ENCODE measurements at regions not wholly inside any gene's neighbourhood (a gene's known extent, or its start where the extent isn't known, plus 50 kb on each side); places are given as distances from the start of the nearest gene placed in this dataset.

DNA sequence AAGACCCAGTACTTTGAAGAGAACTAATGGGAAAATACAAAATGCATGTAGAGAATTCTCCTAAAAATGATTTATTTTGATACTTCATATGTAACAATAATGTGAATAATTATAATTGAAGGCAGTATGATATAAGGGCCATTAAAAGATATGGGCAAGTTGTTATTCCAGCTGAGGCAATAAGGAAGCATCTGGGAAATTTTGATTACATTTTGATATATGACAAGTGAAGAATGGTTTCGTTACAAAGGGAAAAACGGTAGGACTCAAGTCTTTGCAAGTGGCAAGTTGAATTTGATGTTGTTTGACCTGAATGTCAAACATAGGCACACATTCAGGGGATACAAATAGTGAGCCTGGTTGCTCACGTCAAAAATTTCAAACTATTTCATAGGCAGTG lies 137.9 kb upstream of the TP63 start:
- Histone ChIP-seq H3K27ac (no peak overlapping the region), H3K27me3 (ENCODE audit: low read depth) (no peaks in the 10 kb centered on the region), H3K4me1 (no peaks in the 10 kb centered on the region), H3K4me3 (no peak overlapping the region), H3K9me3 (no peaks in the 10 kb centered on the region), H3K36me3 (no peaks in the 10 kb centered on the region)
- DNase-seq, result no peak
- intact Hi-C loops (cut with DNase I), result no loop called here
- ATAC-seq, result no peak
- TF ChIP-seq, protein P1, sequence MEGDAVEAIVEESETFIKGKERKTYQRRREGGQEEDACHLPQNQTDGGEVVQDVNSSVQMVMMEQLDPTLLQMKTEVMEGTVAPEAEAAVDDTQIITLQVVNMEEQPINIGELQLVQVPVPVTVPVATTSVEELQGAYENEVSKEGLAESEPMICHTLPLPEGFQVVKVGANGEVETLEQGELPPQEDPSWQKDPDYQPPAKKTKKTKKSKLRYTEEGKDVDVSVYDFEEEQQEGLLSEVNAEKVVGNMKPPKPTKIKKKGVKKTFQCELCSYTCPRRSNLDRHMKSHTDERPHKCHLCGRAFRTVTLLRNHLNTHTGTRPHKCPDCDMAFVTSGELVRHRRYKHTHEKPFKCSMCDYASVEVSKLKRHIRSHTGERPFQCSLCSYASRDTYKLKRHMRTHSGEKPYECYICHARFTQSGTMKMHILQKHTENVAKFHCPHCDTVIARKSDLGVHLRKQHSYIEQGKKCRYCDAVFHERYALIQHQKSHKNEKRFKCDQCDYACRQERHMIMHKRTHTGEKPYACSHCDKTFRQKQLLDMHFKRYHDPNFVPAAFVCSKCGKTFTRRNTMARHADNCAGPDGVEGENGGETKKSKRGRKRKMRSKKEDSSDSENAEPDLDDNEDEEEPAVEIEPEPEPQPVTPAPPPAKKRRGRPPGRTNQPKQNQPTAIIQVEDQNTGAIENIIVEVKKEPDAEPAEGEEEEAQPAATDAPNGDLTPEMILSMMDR (IDR thresholded peaks at IDR 0.05), result no peak

GRCh38 chr3:189494632-189495031 lies 136.6 kb upstream of the TP63 start:
- intact Hi-C loops (cut with DNase I), result no loop called here
- Histone ChIP-seq H3K36me3 (no peaks in the 10 kb centered on the region), H3K27ac (no peak overlapping the region), H3K4me3 (no peak overlapping the region), H3K4me1 (no peaks in the 10 kb centered on the region), H3K27me3 (ENCODE audit: low read depth) (no peaks in the 10 kb centered on the region), H3K9me3 (no peaks in the 10 kb centered on the region)
- TF ChIP-seq, protein P1 (IDR thresholded peaks at IDR 0.05), result no peak
- ATAC-seq, result no peak
- DNase-seq, result no peak

DNA sequence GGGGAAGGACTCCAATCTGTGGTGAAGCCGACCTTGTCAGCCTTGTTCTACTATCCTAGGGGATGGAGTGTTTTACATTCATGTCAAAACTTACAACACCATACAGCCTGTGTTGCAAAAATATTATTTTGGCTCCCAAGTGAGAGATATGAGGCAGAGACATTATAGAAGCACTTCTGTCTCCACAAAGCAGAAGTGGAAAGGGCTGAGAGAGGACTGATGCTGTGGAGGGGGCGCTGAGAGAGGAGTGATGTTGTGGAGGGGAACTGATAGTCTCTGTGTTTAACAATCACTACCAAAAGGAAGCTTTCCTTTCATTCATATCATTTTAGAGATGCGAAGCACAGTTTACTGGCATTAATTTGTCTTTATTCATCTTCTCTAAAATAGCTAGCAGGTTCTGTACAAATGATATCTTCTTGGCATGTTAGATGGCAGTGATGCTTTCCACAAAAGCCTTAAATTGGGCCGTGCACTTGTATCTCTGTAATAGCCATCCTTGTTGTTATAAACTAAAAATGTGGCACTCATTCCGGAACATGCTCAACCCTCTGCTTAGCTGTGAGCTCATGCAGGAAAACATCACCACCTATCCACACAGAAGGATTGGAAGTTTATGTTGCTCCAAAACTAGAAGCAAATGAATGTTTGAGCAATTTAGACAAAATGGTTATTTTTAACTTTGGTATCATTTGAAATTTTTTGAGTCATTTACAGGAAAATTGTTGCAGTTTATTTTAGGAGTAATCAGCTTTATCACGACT lies 134.6 kb upstream of the TP63 start:
- DNase-seq (no peak), ATAC-seq (no peak)
- Histone ChIP-seq H3K36me3 (no peaks in the 10 kb centered on the region), H3K9me3 (no peaks in the 10 kb centered on the region), H3K4me1 (no peaks in the 10 kb centered on the region), H3K4me3 (no peak overlapping the region), H3K27me3 (ENCODE audit: low read depth) (no peaks in the 10 kb centered on the region), H3K27ac (no peak overlapping the region)
- TF ChIP-seq, protein P1 (IDR thresholded peaks at IDR 0.05), result no peak
- intact Hi-C loops (cut with DNase I), result no loop called here

DNA sequence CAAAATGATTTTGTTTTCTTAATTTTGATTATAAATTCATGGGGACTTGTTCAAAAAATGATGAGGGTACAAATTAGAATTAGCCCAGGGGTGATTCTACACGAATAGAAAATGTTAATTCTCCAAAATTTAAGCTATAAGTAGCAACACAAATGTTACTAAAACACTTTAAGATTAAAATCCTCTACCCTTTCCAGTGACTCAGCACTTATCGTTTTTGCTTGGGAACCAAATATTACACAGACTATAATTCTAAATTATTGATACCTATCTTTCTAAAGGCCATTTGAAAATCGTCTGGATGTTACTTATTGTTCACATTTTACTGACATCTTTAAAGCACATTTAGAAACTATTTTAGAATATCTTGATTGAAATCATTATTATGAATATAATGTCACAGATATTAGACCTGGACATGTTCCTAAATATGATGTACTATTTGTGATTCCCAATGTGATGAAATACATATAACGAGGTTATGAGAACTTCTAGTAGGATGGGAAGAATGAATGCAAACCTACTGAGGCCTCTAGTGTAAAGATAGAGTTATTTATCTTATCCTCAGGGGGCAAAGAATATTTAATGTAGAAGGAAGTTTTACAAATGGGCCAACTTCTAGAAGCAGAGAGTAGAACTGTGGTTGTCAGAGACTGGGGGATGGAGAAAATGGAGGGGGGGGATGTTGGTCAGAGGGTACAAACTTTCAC lies 132.0 kb upstream of the TP63 start:
- no peak for DNase-seq
- H3K27me3 ChIP-seq (ENCODE audit: low read depth), result no peaks in the 10 kb centered on the region
- TF ChIP-seq, protein P1 (IDR thresholded peaks at IDR 0.05), result no peak
- intact Hi-C loops (cut with DNase I), result no loop called here
- H3K4me1 ChIP-seq, result no peaks in the 10 kb centered on the region
- H3K9me3 ChIP-seq, result no peaks in the 10 kb centered on the region
- no peaks in the 10 kb centered on the region for H3K36me3 ChIP-seq
- no peak overlapping the region for H3K4me3 ChIP-seq
- ATAC-seq, result no peak
- H3K27ac ChIP-seq, result no peak overlapping the region

DNA sequence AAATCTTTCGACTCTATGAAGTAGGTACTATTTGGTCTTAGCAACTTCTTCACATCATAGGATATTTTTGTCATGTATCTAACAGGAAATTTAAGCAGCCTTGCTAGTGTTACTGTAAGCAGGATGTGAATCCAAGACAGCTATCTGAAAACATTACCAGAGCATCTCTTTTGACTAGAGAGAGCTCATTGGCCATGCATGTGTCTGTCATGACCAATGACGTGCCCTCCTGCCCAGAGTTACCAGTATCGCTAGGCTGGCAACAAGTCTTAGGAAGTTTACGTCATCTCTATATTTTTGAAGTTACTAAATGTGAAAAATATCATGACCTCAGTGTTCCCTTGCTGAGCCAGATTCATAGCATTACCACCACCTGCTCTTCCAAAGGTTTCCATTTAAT lies 130.9 kb upstream of the TP63 start:
- no peaks in the 10 kb centered on the region for H3K27me3 ChIP-seq (ENCODE audit: low read depth)
- no peak overlapping the region for H3K4me3 ChIP-seq
- ATAC-seq (no peak), DNase-seq (no peak)
- H3K4me1 ChIP-seq, result no peaks in the 10 kb centered on the region
- no peaks in the 10 kb centered on the region for H3K9me3 ChIP-seq
- TF ChIP-seq, protein P1 (IDR thresholded peaks at IDR 0.05), result no peak
- no peak overlapping the region for H3K27ac ChIP-seq
- intact Hi-C loops (cut with DNase I), result no loop called here
- H3K36me3 ChIP-seq, result no peaks in the 10 kb centered on the region
